ENCODE measurements at regions not wholly inside any gene's neighbourhood (a gene's known extent, or its start where the extent isn't known, plus 50 kb on each side); places are given as distances from the start of the nearest gene placed in this dataset.

- TF ChIP-seq, protein P1, sequence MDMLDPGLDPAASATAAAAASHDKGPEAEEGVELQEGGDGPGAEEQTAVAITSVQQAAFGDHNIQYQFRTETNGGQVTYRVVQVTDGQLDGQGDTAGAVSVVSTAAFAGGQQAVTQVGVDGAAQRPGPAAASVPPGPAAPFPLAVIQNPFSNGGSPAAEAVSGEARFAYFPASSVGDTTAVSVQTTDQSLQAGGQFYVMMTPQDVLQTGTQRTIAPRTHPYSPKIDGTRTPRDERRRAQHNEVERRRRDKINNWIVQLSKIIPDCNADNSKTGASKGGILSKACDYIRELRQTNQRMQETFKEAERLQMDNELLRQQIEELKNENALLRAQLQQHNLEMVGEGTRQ (IDR thresholded peaks at IDR 0.05; ENCODE audit: borderline replicate concordance, low read depth, low read length) = no peak
- TF ChIP-seq EZH2phosphoT487 (IDR thresholded peaks at IDR 0.05; ENCODE audit: borderline replicate concordance, low read depth) (no peak), FOXM1 (IDR thresholded peaks at IDR 0.05; ENCODE audit: low read depth) (no peak), POLR2AphosphoS5 (IDR thresholded peaks at IDR 0.05; ENCODE audit: low read depth, low read length) (no peak), SIN3A (IDR thresholded peaks at IDR 0.05; ENCODE audit: borderline replicate concordance, low read depth, low read length) (no peak), EP300 (IDR thresholded peaks at IDR 0.05; ENCODE audit: borderline replicate concordance in 1 of 2, low read depth in 1 of 2, low read length in 1 of 2) (no peak), SMC3 (IDR thresholded peaks at IDR 0.05; ENCODE audit: low read depth, low read length) (no peak), ELF1 (IDR thresholded peaks at IDR 0.05) (no peak), GATA2 (CRISPR knock-in tag; IDR thresholded peaks at IDR 0.05) (no peak), RXRA (IDR thresholded peaks at IDR 0.05; ENCODE audit: borderline replicate concordance, low read depth) (no peak), FOXJ3 (CRISPR knock-in tag; IDR thresholded peaks at IDR 0.05) (no peak)
These were observed 222.9 kb upstream of the DEFB112 start (continued) for GRCh38 chr6:50272611-50273010.

DNA sequence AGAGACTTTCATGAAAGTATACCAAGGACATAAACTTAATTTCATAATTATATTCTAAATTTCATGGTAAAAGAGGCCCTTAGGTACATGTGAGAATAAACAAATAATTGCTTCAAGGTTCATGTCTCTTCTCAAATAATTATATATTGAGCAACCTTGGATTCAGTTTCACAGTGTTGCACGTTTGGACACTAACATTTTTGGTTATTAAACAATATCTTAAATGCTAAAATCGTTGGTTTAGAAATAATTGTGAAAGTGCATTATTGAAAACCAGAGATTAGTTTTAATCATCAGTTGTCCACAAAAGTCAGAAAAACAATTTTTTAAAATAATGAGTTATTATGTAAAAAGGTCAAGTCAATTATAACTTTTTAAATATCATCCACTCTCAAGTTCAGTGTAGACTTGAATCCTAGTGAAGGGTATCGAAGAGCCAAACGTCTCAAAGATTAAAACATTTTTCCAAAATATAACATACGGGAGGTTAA lies 227.1 kb upstream of the DEFB112 start:
- Histone ChIP-seq H3K36me3 (replicated peaks in 1 of 2; ENCODE audit: control insufficient read depth in 1 of 2, insufficient read depth in 2 of 2, low read length in 1 of 2) (no peaks in the 10 kb centered on the region), H3K4me1 (ENCODE audit: control insufficient read depth in 1 of 2, insufficient read depth in 2 of 2, low read depth in 1 of 2, low read length in 1 of 2) (no peaks in the 10 kb centered on the region), H2AFZ (ENCODE audit: low read depth) (no peak overlapping the region), H3K9me3 (no peaks in the 10 kb centered on the region), H3K4me2 (no peak overlapping the region), H3F3A (replicated peaks; ENCODE audit: insufficient read depth) (no peaks in the 10 kb centered on the region), H3K9me2 (no peaks in the 10 kb centered on the region), H4K20me1 (ENCODE audit: insufficient read depth) (no peaks in the 10 kb centered on the region), H3K4me3 (ENCODE audit: low read depth in 2 of 2, low read length in 1 of 2) (no peak overlapping the region), H3K9ac (no peak overlapping the region), H3K27me3 (ENCODE audit: insufficient read depth) (no peaks in the 10 kb centered on the region), H3K27ac (ENCODE audit: low read depth in 2 of 2, low read length in 1 of 2) (no peak overlapping the region), H3K79me2 (ENCODE audit: insufficient read depth) (no peaks in the 10 kb centered on the region)
- ChIA-PET POLR2A (interaction anchor here (0.7 kb wide), 1 partner anchor 10 kb away, joined by 3 read pairs; no protein-coding TSS in a partner anchor), CTCF (interaction anchor here (1.6 kb wide), 1 partner anchor 12 kb away, joined by 5 read pairs; no protein-coding TSS in a partner anchor)
- no peak for DNase-seq
- TF ChIP-seq NRF1 (IDR thresholded peaks at IDR 0.05; ENCODE audit: low read depth, low read length) (no peak), POLR2AphosphoS5 (IDR thresholded peaks at IDR 0.05; ENCODE audit: low read depth, low read length) (no peak), RAD21 (IDR thresholded peaks at IDR 0.05; ENCODE audit: low read length) (no peak), GATA2 (CRISPR knock-in tag; IDR thresholded peaks at IDR 0.05) (no peak), NFIC (IDR thresholded peaks at IDR 0.05; ENCODE audit: borderline replicate concordance) (no peak), RXRA (IDR thresholded peaks at IDR 0.05; ENCODE audit: borderline replicate concordance, low read depth) (no peak), SMC3 (IDR thresholded peaks at IDR 0.05; ENCODE audit: low read depth, low read length) (no peak), JUND (IDR thresholded peaks at IDR 0.05) (no peak), CHD2 (IDR thresholded peaks at IDR 0.05; ENCODE audit: low read length, partially characterized antibody) (no peak), FOSL2 (IDR thresholded peaks at IDR 0.05; ENCODE audit: borderline replicate concordance, low read depth) (no peak)
- TF ChIP-seq, protein P2, sequence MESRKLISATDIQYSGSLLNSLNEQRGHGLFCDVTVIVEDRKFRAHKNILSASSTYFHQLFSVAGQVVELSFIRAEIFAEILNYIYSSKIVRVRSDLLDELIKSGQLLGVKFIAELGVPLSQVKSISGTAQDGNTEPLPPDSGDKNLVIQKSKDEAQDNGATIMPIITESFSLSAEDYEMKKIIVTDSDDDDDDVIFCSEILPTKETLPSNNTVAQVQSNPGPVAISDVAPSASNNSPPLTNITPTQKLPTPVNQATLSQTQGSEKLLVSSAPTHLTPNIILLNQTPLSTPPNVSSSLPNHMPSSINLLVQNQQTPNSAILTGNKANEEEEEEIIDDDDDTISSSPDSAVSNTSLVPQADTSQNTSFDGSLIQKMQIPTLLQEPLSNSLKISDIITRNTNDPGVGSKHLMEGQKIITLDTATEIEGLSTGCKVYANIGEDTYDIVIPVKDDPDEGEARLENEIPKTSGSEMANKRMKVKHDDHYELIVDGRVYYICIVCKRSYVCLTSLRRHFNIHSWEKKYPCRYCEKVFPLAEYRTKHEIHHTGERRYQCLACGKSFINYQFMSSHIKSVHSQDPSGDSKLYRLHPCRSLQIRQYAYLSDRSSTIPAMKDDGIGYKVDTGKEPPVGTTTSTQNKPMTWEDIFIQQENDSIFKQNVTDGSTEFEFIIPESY (IDR thresholded peaks at IDR 0.05; ENCODE audit: borderline replicate concordance, low read depth) = no peak
- TF ChIP-seq, protein P3, sequence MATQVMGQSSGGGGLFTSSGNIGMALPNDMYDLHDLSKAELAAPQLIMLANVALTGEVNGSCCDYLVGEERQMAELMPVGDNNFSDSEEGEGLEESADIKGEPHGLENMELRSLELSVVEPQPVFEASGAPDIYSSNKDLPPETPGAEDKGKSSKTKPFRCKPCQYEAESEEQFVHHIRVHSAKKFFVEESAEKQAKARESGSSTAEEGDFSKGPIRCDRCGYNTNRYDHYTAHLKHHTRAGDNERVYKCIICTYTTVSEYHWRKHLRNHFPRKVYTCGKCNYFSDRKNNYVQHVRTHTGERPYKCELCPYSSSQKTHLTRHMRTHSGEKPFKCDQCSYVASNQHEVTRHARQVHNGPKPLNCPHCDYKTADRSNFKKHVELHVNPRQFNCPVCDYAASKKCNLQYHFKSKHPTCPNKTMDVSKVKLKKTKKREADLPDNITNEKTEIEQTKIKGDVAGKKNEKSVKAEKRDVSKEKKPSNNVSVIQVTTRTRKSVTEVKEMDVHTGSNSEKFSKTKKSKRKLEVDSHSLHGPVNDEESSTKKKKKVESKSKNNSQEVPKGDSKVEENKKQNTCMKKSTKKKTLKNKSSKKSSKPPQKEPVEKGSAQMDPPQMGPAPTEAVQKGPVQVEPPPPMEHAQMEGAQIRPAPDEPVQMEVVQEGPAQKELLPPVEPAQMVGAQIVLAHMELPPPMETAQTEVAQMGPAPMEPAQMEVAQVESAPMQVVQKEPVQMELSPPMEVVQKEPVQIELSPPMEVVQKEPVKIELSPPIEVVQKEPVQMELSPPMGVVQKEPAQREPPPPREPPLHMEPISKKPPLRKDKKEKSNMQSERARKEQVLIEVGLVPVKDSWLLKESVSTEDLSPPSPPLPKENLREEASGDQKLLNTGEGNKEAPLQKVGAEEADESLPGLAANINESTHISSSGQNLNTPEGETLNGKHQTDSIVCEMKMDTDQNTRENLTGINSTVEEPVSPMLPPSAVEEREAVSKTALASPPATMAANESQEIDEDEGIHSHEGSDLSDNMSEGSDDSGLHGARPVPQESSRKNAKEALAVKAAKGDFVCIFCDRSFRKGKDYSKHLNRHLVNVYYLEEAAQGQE (IDR thresholded peaks at IDR 0.05; ENCODE audit: low read depth, low read length) = no peak
- WGBS (ENCODE audit: low lambda C conversion rate) = 43% methylated on average over 5 of the region's 5 CpGs
